HG03432 (cell line): ENCODE measurements at regions not wholly inside any gene's neighbourhood (a gene's known extent, or its start where the extent isn't known, plus 50 kb on each side); places are given as distances from the start of the nearest gene placed in this dataset.

Experiments used
- ATAC-seq: cut with Tn5 transposase; IDR thresholded peaks from one replicate; pipeline ENCODE4 v1.9.1; 2021; ENCODE audit warnings: mild to moderate bottlenecking, moderate library complexity; ENCODE audit not compliant: unreplicated experiment

DNA sequence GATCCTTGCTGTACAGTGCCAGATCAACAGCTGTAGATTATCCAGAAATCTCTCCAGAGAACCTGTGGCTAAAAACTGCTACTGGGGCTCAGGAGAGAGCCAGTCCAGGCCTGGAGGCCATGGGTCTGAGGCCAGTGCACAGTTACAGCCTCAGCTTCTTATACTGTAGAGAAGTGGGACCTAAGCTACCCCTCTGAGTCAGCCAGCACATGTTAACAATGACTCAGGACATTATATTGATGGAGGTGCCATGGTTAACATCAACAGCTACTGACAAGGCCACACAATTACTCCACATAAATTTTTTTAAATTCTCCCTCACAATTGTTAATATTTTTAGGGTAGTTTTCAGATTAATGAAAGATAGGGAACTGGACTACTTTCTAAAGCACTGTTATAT lies 138.5 kb downstream of the RBM26 start:
- ATAC-seq = no peak

DNA sequence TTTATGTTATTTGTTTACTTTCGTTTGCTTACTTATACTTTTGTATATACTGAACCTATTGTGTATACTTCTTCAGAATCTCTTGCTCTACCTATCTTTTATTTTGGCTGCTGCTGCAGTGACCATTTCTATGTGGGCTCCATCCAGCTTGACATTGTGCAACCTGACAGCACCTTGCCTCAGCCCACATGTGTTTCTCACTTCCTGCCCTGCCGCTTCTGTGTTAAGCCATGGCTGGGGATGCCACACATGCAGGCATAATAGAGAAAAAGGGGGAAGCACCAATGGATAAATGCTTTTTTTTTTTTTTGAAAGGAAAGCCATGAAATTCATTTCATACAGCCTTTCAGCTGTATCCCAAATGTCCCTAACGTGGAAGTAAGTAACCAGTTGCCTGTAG lies 147.6 kb downstream of the RBM26 start:
- peak; percentile 97 for ATAC-seq

DNA sequence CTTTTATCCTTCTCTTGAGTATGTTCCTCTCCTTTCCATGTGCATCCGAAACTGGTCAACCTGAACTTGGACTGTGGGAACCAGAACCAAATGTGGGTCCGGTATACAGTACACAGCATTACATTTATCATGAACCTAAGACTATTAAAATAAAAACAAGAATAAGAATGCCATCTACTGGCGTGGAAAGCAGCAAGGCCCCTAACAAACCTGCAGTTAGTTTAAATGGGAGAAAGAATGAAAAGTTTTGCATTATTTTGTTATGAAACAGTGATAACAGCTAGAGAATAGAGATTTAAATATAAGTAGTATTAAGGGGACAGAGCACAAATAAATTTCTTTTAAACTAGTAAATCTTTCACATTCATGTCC lies 159.5 kb downstream of the RBM26 start:
- ATAC-seq = peak; percentile 48

DNA sequence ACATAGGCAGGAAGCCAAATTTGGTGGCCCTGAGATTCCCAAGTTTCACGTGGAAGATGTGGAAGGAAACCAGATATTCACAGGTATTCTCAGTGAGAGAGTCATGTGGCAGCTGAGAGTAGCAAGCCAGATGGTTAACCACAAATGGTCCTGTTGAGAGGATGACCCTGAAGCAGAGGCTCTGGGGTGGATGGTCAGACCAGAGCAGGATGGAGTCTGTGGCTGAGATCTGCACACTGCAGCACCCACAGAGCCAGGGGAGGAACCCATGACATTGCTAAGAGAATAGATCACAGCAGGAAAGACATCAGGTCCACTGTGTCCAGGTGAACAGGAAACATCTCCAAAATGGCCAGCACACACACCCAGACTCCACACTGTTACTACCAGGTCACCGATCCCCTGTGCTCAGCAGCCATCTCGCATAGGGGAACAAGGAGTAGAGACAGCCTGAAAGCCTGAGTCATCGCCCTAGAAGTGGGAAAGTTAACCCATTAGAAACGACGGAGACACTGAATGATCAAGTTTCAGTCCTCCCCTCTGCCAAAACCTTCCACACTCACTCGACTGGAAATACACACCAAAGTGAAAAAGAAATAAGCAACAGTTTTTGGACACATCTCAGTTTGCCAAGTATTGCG lies 160.0 kb downstream of the RBM26 start:
- peak; percentile 79 for ATAC-seq

DNA sequence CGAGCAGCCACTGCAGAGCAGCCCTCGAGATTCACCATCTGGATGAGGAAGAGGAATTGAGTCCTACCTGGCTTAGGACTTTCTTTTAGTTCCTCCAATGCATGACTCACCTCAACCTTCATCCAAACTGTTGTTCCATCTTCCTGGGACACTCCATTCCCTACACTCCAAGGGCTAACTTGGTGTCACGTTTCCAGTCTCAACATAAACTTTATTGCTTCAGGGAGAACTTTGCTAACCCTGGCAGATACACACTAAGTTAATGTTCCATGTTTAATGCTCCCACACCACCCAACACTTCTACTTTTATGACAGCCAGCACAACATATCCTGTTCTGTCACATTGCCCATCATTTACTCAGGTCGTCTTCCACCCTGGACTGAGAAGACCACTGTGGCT lies 164.4 kb downstream of the RBM26 start:
- ATAC-seq = no peak

DNA sequence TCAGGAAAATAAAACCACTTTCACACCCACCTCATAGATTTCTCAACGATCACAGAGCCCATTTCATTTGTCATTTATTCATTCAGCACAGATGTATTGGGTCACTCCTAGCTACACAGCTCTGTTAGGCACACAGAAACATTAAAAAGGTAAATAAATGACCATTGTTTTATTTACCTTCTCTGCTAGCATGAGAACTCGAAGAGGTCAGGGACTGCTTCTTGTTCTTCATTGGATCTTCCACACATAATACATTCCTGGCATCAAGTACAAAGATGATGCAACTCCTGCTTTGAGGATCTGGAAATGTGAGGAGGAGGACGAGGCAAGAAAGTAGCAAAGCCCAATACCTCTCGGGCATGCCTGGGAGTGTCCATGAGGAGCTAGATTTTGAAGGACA lies 168.1 kb downstream of the RBM26 start:
- ATAC-seq = no peak

DNA sequence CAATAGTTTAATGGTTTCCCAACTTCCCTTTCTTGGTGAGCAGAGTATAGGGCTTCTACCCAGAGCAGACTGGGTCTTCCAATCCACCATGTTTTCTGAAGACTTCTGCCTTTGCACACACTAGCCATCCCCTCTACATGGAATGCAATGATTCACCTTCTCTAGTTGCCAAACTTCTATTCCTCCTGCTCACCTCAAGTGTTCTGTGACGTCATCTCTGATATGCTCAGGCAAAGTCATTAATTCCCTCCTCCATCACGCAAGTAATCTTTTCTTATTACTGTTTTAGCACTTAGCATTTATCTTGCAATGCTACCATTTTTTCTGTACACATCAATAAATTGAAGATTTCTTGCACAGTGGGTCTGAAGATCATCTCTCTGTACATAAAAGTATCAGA lies 174.2 kb downstream of the RBM26 start:
- ATAC-seq = no peak

DNA sequence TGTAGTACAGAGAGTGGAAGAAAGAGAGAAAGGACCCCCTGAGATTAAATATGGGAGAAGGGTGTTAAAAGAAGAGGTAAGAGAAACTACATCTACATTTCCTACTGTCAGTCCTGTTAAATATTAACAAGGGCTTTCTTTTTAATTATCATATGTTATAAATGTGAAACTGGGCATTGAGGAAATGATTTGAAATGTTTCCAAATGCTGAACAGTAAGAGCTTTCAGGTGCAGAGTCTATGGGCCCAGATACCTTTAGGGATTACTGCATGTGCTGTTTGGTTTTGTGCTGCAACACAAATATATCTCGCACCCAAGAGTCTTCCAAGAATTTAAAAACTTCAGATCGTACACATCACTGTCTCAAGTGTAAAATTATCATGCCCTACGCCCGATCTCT lies 176.3 kb downstream of the RBM26 start:
- ATAC-seq = no peak

DNA sequence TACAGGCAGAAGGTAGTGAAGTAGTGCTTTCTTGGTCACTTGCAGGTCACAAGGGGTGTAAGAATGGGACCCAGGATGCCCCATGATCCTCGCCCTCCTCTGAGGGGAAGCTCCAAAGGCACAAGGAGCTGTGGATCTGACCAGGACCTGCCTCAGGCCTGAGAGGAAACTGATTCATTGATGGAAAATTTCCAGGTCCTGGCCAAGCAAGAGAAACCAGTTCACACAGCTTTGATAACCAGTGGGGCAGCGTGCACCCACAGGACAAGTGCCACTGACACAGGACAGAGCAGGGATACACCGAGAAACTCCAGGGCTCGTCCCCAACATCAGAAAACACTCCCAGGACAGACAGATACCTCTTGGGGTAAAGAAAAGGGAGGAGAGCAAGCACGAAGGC lies 177.1 kb downstream of the RBM26 start:
- ATAC-seq = no peak

DNA sequence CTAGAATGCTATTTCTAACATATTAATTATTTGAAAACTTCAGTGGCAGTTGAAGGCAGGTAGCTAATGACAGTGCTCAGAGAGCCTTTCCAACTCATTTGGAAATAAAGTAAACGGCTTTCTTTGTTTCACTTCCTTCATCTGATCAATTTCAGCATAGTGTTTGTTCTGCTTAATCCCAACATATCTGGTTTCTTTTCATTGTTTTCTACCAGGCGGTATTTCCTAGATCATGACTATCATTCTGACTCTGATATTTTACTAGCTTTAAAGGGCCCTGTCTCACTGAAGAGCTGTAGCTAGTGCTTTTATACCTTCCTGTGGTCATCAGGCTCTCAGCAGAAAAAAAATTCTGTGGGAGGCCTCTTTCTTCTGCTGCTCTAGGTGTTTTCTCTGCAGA lies 178.6 kb downstream of the RBM26 start:
- peak; percentile 95 for ATAC-seq

DNA sequence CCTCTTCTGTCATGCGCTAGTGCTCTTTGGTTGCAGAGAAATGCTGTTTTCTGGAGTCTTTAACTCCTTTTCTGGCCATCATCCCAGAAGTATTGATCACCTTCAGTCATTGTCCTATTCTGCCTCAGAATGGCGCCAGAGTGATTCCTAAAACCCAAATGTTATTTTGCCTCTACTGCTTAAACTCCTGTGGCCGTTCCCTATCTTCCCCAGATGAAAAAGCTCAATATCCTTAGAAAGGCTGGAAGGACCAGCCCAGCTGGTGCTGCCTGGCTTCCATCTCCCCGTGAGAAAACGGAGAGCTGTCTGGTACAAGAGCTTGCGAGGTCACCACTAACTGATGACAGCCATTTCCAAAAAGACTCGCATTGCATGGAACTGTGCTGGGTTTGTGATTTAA lies 179.1 kb downstream of the RBM26 start:
- ATAC-seq = peak; percentile 30

DNA sequence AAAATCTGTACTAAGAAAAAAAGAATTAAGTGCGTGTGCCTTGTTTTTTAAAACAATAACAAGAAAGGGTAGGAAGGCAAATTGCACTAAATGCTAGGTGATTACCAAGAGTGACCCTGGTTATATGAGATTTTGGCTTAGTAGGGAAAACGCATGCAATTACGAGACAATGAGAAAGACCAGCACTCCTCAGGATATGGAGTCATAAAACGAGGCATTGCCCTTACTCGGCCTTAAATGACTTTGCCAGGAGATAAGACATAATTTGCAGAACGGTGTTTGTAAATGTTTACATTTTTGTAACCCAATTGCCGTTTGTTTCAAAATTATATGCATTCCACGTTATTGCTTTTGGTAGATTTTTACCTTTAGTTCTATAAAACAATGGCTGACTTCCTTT lies 179.8 kb downstream of the RBM26 start:
- ATAC-seq = no peak

DNA sequence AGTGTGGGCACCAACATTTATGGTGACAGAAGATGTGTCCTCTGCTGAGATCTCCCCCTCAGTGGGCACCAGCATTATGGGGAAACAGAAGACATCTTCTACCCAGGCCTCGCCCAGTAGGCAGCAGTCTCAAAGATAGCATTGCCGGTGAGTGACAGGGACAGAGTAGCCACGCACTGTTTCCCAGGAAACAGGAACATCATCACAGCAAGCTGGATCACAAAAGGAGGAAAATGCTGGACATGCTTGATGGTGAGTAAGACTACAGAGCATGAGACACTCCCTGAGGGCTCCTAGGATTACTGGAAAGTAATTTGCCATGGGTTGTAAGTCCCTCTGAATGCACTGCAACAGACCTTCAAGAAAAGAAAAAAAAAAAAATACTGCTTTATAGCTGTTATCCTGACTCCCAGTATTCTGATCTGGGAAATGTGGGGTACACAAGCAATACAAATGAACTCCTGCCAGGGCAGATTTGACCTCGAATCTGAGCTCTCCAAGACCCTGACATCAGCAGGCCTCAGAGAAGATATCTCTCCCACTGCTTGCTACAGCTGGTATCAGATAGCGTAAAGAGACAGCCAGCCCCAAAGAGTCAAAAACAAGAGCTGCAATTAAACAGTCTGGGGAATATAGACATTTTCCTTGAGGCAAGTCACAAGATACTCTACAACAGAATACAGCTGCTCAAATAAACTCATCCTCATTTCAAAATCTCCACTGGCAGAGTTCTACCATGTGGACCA lies 180.4 kb downstream of the RBM26 start:
- ATAC-seq = no peak

DNA sequence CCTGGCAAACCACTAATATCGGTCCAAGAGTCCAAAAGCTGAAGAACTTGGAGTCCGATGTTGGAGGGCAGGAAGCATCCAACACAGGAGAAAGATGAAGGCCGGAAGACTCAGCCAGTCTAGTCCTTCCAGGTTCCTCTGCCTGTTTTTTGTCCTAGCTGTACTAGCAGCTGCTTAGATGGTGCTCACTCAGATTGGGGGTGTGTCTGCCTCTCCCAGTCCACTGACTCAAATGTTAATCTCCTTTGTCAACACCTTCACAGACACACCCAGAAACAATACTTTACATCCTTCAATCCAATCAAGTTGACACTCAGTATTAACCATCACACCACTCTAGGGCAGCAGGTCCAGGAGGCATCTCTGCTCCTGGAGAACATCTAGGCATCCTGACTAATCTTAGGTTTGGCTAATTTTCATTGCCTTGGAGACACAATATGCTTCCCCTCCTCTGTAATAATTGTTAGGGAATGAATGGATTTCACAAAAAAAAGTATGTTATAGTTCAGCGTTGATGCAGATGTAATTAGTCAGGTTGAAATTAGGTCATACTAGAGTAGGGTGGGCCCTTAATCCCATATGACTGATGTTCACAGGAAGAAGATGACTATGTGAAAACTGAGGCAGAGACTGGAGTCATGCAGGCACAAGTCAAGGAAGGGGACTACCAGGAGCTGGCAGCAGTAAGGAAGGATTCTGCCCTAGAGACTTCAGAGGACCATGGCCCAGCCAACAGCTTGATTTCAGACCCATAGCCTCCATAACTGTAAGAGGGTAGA lies 183.4 kb downstream of the RBM26 start:
- ATAC-seq = no peak

DNA sequence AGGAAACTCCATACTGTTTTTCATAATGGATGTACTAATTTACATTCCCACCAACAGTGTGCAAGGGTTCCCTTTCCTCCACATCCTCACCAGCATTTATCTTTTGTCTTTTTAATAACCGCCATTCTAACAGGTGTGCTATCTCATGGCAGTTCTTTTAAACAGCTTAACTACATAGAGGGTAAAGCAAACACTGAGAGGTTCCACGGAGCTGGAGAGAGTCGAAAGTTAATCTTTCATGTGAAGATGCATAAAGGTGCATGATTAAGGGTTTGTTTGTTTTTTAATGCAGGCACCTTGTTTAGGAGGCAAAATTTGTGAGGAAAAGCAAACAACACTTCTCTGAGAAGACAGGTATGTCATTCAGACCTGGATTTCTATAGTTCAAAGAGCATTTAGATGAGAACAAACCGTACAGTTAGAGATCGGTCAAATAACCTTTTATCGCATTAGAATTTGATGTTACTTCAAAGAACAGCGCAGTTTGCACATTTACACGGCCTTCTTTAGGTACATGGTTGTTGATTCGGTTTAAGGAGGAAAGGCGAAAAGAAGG lies 193.9 kb downstream of the RBM26 start:
- no peak for ATAC-seq

DNA sequence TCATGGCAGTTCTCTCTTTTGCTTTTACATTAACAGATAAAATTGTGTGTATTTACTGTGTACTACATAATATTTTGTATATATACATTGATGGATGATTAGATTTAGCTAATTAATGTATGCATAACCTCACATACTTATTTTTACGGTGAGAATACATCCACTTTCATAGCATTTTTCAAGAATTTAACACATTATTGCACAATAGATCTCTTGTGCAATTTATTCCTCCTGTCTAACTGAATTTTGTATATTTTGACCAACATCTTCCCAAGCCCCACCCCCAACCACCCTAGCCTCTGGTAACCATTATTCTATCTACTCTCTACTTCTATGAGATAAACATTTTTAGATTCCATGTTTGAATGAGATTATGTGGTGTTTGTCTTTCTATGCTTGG lies 194.7 kb downstream of the RBM26 start:
- ATAC-seq = no peak

DNA sequence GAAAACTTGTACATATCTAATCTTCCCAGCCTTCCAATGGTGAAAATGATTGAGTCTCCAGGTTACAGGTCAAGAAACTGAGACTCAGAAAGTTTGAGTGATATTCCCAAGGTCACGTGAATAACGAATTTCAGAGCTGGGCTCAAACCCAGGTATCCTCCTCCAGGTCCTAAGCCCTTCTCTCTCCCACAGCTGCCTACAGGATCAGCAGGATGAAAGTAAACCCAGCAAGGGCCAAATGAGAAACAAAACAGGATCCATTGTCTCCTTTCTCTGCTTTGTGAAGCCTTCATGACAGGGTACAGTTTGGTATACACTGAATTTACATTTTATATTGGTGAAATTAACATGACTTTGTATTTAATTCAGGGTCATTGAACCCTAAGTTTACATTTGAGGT lies 208.1 kb downstream of the RBM26 start:
- no peak for ATAC-seq

DNA sequence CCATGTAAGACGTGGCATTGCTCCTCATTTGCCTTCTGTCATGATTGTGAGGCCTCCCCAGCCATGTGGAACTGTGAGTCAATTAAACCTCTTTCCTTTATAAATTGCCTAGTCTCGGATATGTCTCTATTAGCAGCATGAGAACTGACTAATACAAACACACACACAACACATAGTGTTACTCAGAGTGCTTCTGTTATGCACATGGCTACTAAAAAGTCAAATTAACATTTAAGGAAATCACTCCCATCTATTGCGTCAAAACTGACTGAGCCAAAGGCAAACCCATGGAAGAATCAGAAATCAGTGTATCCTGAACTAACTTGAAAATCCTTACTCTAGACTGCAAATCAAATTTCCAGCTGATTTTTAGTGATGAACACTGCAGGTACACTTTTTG lies 209.2 kb downstream of the RBM26 start:
- ATAC-seq = no peak

DNA sequence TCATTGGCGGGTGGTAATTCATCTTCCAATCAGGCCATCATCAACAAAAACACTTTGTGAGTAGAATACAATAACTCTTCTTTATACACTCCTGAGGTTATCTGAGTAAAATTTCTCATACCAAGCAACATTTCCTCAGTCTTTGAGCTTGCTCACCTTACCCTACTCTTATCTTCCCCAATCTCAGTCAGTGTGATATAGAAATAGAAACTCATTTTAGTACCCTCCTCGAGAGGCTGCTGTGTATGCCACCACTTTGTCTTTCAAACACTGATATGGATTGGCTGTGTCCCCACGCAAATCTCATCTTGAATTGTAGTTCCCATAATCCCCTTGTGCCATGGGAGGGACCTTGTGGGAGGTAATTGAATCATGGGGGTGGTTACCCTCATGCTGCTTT lies 209.7 kb downstream of the RBM26 start:
- ATAC-seq = no peak

DNA sequence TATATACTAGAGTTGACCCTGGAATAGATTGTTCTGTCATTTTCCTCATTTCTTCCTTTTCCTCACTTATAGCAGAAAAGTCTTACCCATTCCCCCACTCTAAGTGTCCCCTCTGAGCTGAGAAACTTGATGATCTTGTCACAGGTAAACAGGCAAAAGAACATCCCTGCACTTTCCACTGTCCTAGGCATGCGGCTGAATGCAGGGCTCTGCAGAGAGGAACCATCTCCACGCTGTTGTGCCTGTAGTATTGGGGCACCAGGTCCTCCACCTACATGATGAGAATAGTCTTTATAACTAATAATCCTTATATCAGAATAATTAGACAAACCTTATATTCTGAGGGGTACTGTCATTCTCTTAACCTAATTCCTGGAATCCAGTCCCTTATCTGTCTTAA lies 211.3 kb downstream of the RBM26 start:
- peak; percentile 36 for ATAC-seq

DNA sequence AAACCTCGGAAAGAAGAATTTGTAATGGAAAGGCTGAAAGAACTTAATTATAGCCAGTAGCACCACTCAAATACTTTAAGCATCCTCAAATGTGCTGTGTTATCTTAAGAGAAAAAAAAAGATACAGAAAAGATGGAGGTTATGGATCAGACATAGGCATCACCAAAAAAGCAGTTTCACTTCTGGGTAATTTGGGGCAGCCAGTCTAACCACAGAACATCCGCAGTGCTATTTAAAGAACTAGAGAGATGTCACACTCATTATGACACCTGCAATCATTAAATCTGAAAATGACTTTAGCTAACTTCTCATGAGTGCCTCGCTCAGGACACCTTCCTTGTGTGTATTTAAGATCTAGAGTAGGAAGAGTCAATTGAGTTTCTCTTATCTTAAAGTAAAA lies 211.8 kb downstream of the RBM26 start:
- ATAC-seq = peak; percentile 96

DNA sequence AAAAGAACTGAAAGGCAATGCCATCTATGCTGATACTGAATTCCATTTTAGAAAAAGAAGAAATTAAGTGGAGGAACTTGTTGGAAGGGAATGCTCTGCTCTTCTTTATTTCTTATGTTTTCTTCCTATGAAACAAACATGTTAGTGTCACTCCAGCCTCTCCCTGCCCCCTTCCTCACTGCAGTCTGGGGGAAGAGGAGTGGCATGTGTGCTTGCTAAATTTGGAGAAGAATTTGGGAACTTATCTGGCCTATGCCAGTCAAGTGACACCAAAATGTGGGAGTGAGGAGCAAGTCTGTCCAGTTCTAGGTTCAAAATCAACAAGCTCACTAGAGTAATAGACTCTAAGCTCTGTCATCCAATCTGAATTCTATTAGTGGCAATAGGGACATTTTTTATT lies 214.6 kb downstream of the RBM26 start:
- ATAC-seq = no peak
